B cell (primary cell): ENCODE measurements at regions not wholly inside any gene's neighbourhood (a gene's known extent, or its start where the extent isn't known, plus 50 kb on each side); places are given as distances from the start of the nearest gene placed in this dataset.

Source experiments
- ATAC-seq: fragments of 200-7000 bp; cut with Tn5 transposase; one replicate; pipeline ENCODE4 v1.10.0; 2021; ENCODE audit warnings: low read depth, mild to moderate bottlenecking, moderate number of reproducible peaks, moderate library complexity
- CTCF ChIA-PET: fragments of 350-600 bp; sonication (Branson Sonifier 250); formaldehyde crosslinking; loops from one replicate; lab custom pipeline; 2021; ENCODE audit warnings: antibody characterized with exemption, inconsistent platforms; lab: Charles Lee
- POLR2A ChIA-PET: fragments of 350-600 bp; sonication (Branson Sonifier 250); formaldehyde crosslinking; loops from one replicate; lab custom pipeline; 2021; ENCODE audit warnings: antibody characterized with exemption; lab: Charles Lee
- DNase-seq: peaks from one replicate; pipeline ENCODE4 v3.0.0; 2013
- H2AFZ ChIP-seq: 2 replicates; pipeline ENCODE4 v1.6.1; 2012; ENCODE audit warnings: mild to moderate bottlenecking, low read depth, low read length; ENCODE audit not compliant: insufficient read depth, poor library complexity, severe bottlenecking
- H3K27ac ChIP-seq, 2 donors: 1 replicate in 1 of 2; 2 replicates in 1 of 2; pipeline ENCODE4 v1.5.1; 2012 to 2013; ENCODE audit warnings: low read length in 2 of 2, mild to moderate bottlenecking in 2 of 2, moderate library complexity in 1 of 2
- H3K27me3 ChIP-seq, 4 experiments: fragments of 200-600 bp in 1 of 4; sonication (generic) in 1 of 4; replicated peaks in 1 of 4; 1 replicate in 2 of 4; 2 replicates in 2 of 4; pipeline versions ENCODE4 v1.6.1 to v1.7.0; 2013 to 2016; ENCODE audit warnings: low read length in 3 of 4, mild to moderate bottlenecking in 2 of 4, mixed read lengths in 1 of 4, moderate library complexity in 1 of 4; ENCODE audit not compliant: insufficient read depth in 4 of 4, control insufficient read depth in 3 of 4; ENCODE audit errors: control extremely low read depth in 1 of 4
- H3K36me3 ChIP-seq, 2 experiments: replicated peaks in 1 of 2; 1 replicate in 1 of 2; 2 replicates in 1 of 2; pipeline versions ENCODE4 v1.6.1 to v1.7.1; 2013; ENCODE audit warnings: low read length in 1 of 2; ENCODE audit not compliant: insufficient read depth in 2 of 2, control insufficient read depth in 1 of 2; ENCODE audit errors: control extremely low read depth in 1 of 2, extremely low read depth in 1 of 2
- H3K4me1 ChIP-seq, 2 donors: fragments of 200-600 bp in 1 of 2; sonication (generic) in 1 of 2; 1 replicate in 1 of 2; 2 replicates in 1 of 2; pipeline versions ENCODE4 v1.5.1 to v1.6.1; 2013 to 2017; ENCODE audit warnings: low read length in 2 of 2; ENCODE audit not compliant: control insufficient read depth in 2 of 2, insufficient read depth in 2 of 2
- H3K4me2 ChIP-seq: replicated peaks from 2 replicates; pipeline ENCODE3; 2012; ENCODE audit warnings: mild to moderate bottlenecking, low read depth, low read length; ENCODE audit not compliant: poor library complexity, severe bottlenecking
- H3K4me3 ChIP-seq, 5 experiments: fragments of 200-600 bp in 1 of 5; sonication (generic) in 1 of 5; 1 replicate in 3 of 5; 2 replicates in 2 of 5; pipeline versions ENCODE4 v1.5.1 to v1.7.0; 2011 to 2016; ENCODE audit warnings: low read length in 4 of 5, mild to moderate bottlenecking in 4 of 5, low read depth in 2 of 5, control low read depth in 1 of 5, moderate library complexity in 1 of 5; ENCODE audit not compliant: insufficient read depth in 1 of 5; ENCODE audit errors: control extremely low read depth in 1 of 5, extremely low read depth in 1 of 5
- H3K79me2 ChIP-seq: fragments of 200-600 bp; sonication (generic); one replicate; pipeline ENCODE4 v1.6.0; 2016; ENCODE audit warnings: low read length; ENCODE audit not compliant: control insufficient read depth, insufficient read depth
- H3K9ac ChIP-seq: fragments of 200-600 bp; sonication (generic); 2 replicates; pipeline ENCODE4 v1.6.1; 2017; ENCODE audit warnings: mild to moderate bottlenecking, low read length, moderate library complexity
- H3K9me3 ChIP-seq, 3 donors: one replicate each; pipeline versions ENCODE4 v1.6.1 to v1.7.1; 2013; ENCODE audit warnings: low read length in 2 of 3; ENCODE audit not compliant: control insufficient read depth in 2 of 3, insufficient read depth in 1 of 3; ENCODE audit errors: control extremely low read depth in 1 of 3
- H4K20me1 ChIP-seq: 2 replicates; pipeline ENCODE4 v1.6.0; 2012; ENCODE audit warnings: mild to moderate bottlenecking, low read length; ENCODE audit not compliant: insufficient read depth, control insufficient read depth, poor library complexity, severe bottlenecking
- H3K27ac Mint-ChIP-seq: one replicate; pipeline ENCODE4 v1.8.0; 2021; ENCODE audit warnings: mixed read lengths
- H3K27me3 Mint-ChIP-seq: one replicate; pipeline ENCODE4 v1.8.0; 2021; ENCODE audit warnings: mixed read lengths
- H3K4me1 Mint-ChIP-seq: one replicate; pipeline ENCODE4 v1.8.0; 2021; ENCODE audit warnings: mixed read lengths
- H3K4me3 Mint-ChIP-seq: one replicate; pipeline ENCODE4 v1.8.0; 2021; ENCODE audit warnings: mixed read lengths
- H3K9me3 Mint-ChIP-seq: one replicate; pipeline ENCODE4 v1.8.0; 2022; ENCODE audit warnings: mixed read lengths; ENCODE audit not compliant: insufficient read depth
- EZH2 ChIP-seq: IDR thresholded peaks from 2 replicates; pipeline ENCODE4 v1.6.1; 2012; ENCODE audit warnings: borderline replicate concordance, low read depth, mild to moderate bottlenecking, moderate library complexity, low read length; ENCODE audit not compliant: insufficient read depth, poor library complexity, severe bottlenecking
- WGBS: methylation state at CpG from one replicate; pipeline ENCODE4 v1.1.5; 2013; ENCODE audit warnings: missing lambda C conversion rate; ENCODE audit not compliant: insufficient coverage; 5-methylcytosine and 5-hydroxymethylcytosine counted together
- intact Hi-C: fragments of 100-400 bp; cut with micrococcal nuclease; formaldehyde crosslinking; loops from one replicate; pipeline ENCODE4 v1.10.0; 2022
- TF ChIP-seq, protein P1 (sequence below): fragments of 200-600 bp; IDR thresholded peaks from one replicate; pipeline ENCODE4 v1.8.0; 2022; ENCODE audit warnings: antibody characterized with exemption, mild to moderate bottlenecking

DNA sequence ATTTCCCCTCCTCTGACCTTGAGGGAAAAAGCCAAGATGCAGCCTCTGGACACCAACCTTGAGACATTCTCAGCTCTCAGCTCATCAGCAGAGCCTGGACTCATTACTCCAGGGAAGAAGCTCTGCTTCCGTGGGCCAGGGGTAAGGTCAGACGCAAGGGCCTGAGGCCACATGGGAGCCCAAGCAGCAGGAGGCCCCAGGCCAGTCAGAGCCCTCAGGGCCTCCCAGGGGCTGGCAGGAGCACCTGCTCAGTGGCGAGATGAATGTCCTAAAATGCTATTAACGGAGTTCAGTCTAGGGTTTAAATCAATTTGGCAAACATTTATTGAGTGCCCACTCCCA lies 208.6 kb downstream of the ERMARD start:
- DNase-seq: no peak
- Histone ChIP-seq H3K79me2 (no peaks in the 10 kb centered on the region), H3K4me2 (peak overlapping the region; percentile 61), H3K9me3 (peaks cover 0 to 4% (median 0%) of the 10 kb centered on the region in 3 donors), H3K27ac (peak overlapping the region; percentile 70 to 81), H3K4me3 (no peak overlapping the region), H2AFZ (peak overlapping the region; percentile 71), H3K36me3 (no peaks in the 10 kb centered on the region), H4K20me1 (no peaks in the 10 kb centered on the region), H3K27me3 (peaks cover 0 to 25% (median 3%) of the 10 kb centered on the region in 4 experiments), H3K4me1 (peaks cover 24 to 26% of the 10 kb centered on the region in 2 donors), H3K9ac (no peak overlapping the region)
- CTCF ChIA-PET: interaction anchor here (0.6 to 1.3 kb wide), 3 partner anchors 10 to 128 kb away, joined by 3 to 4 read pairs (median 3); no protein-coding TSS in a partner anchor
- H3K27ac Mint-ChIP-seq: no peak overlapping the region
- intact Hi-C loops: no loop called here
- 87% methylated on average over 3 of the region's 4 CpGs for WGBS
- TF ChIP-seq EZH2: no peak
- TF ChIP-seq, protein P1, sequence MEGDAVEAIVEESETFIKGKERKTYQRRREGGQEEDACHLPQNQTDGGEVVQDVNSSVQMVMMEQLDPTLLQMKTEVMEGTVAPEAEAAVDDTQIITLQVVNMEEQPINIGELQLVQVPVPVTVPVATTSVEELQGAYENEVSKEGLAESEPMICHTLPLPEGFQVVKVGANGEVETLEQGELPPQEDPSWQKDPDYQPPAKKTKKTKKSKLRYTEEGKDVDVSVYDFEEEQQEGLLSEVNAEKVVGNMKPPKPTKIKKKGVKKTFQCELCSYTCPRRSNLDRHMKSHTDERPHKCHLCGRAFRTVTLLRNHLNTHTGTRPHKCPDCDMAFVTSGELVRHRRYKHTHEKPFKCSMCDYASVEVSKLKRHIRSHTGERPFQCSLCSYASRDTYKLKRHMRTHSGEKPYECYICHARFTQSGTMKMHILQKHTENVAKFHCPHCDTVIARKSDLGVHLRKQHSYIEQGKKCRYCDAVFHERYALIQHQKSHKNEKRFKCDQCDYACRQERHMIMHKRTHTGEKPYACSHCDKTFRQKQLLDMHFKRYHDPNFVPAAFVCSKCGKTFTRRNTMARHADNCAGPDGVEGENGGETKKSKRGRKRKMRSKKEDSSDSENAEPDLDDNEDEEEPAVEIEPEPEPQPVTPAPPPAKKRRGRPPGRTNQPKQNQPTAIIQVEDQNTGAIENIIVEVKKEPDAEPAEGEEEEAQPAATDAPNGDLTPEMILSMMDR: no peak
- H3K4me3 Mint-ChIP-seq: peak overlapping the region; percentile 75
- peaks cover 23% of the 10 kb centered on the region for H3K4me1 Mint-ChIP-seq
- H3K27me3 Mint-ChIP-seq: peaks cover 10% of the 10 kb centered on the region
- POLR2A ChIA-PET: no interaction called here
- no peaks in the 10 kb centered on the region for H3K9me3 Mint-ChIP-seq
- no peak for ATAC-seq

DNA sequence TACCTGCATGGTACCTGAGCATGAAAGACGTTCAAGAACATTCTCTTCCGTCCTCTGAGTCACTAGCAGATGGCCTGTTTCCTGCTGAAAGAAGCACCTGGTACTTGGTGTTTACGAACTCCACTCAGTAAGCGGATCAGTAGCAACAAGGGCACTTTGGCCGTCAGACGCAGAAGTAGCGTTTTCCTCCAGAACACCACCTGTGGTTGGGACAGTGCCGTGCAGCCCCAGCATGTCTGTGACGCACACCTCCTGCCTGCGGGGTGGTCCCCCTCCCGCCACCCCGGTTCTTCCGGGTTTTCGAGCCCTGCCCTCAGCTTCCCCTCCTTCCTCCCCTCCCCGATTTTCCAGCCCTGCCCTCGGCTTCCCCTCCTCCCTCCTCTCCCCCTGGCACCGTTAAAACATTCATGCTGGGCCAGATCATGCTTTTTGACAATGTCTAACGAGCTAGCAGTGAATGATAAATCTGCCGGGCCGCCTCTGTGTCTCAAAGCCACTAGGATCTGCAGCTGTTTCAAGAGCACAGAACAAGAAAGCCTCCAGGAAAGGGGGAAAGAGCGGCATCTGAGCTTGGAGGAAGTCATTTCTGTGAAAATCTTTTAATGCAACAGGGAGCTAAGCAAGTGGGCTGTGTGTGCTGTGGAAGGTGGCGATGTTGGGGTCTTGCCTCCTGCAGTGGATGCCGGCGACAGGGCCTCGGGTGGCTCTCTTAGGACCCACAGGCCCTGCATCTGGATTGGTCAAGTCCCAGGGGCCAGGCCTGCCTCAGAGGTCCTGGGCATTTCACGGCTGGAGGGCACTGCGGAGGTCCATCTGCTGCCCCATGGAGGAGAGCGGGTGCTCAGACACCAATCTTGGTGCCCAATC lies 207.9 kb downstream of the ERMARD start:
- Histone ChIP-seq H2AFZ (peak overlapping the region; percentile 71), H3K9me3 (peaks cover 0 to 4% (median 0%) of the 10 kb centered on the region in 3 donors), H3K4me1 (peaks cover 24 to 26% of the 10 kb centered on the region in 2 donors), H3K4me3 (peak overlapping the region in 4 of 5 experiments; percentile 12 to 35 (median 34)), H3K9ac (peak overlapping the region; percentile 34), H3K36me3 (no peaks in the 10 kb centered on the region), H3K27me3 (peaks cover 0 to 25% (median 3%) of the 10 kb centered on the region in 4 experiments), H4K20me1 (no peaks in the 10 kb centered on the region), H3K4me2 (peak overlapping the region; percentile 61), H3K79me2 (no peaks in the 10 kb centered on the region), H3K27ac (peak overlapping the region; percentile 70 to 81)
- DNase-seq (peak; percentile 87), ATAC-seq (peak; percentile 93)
- intact Hi-C loops: loop anchor here (10.0 kb wide), 1 partner anchor 125 kb away; no protein-coding TSS in a partner anchor
- peaks cover 23% of the 10 kb centered on the region for H3K4me1 Mint-ChIP-seq
- H3K27me3 Mint-ChIP-seq: peaks cover 10% of the 10 kb centered on the region
- CTCF ChIA-PET: interaction anchor here (0.6 to 0.8 kb wide), 2 partner anchors 9 to 10 kb away, joined by 3 read pairs; no protein-coding TSS in a partner anchor
- H3K9me3 Mint-ChIP-seq: no peaks in the 10 kb centered on the region
- peak overlapping the region; percentile 86 for H3K27ac Mint-ChIP-seq
- POLR2A ChIA-PET: no interaction called here
- TF ChIP-seq EZH2: no peak
- TF ChIP-seq, protein P1: no peak
- WGBS: 33% methylated on average over 27 of the region's 28 CpGs
- H3K4me3 Mint-ChIP-seq: peak overlapping the region; percentile 75
